Smooth muscle cell (in vitro differentiated cells): ENCODE measurements at regions not wholly inside any gene's neighbourhood (a gene's known extent, or its start where the extent isn't known, plus 50 kb on each side); places are given as distances from the start of the nearest gene placed in this dataset.

Source experiments
- DNase-seq: peaks from one replicate; lab custom pipeline; 2025; ENCODE audit not compliant: unreplicated experiment; lab: John Stamatoyannopoulos, UW
- H2AFZ ChIP-seq: fragments of 200-600 bp; sonication (generic); 2 replicates; pipeline ENCODE4 v1.6.0; 2016; ENCODE audit warnings: antibody characterized with exemption, low read depth, mild to moderate bottlenecking
- H3F3A ChIP-seq: fragments of 200-600 bp; sonication (generic); 2 replicates; pipeline ENCODE4 v1.6.0; 2017; ENCODE audit warnings: antibody characterized with exemption, low read depth
- H3K27ac ChIP-seq: fragments of 200-600 bp; sonication (generic); 2 replicates; pipeline ENCODE4 v1.5.1; 2016; ENCODE audit warnings: low read depth, mild to moderate bottlenecking
- H3K27me3 ChIP-seq: fragments of 200-600 bp; sonication (generic); 2 replicates; pipeline ENCODE4 v1.6.1; 2016; ENCODE audit warnings: low read depth, mild to moderate bottlenecking
- H3K36me3 ChIP-seq: fragments of 200-600 bp; sonication (generic); 2 replicates; pipeline ENCODE4 v1.5.1; 2016; ENCODE audit warnings: low read depth
- H3K4me1 ChIP-seq: fragments of 200-600 bp; sonication (generic); 2 replicates; pipeline ENCODE4 v1.5.1; 2016; ENCODE audit warnings: low read depth
- H3K4me2 ChIP-seq: fragments of 200-600 bp; sonication (generic); 2 replicates; pipeline ENCODE4 v1.6.0; 2016; ENCODE audit warnings: mild to moderate bottlenecking
- H3K4me3 ChIP-seq: fragments of 200-600 bp; sonication (generic); 2 replicates; pipeline ENCODE4 v1.5.1; 2016; ENCODE audit warnings: mild to moderate bottlenecking
- H3K79me2 ChIP-seq: fragments of 200-600 bp; sonication (generic); 2 replicates; pipeline ENCODE4 v1.6.0; 2016; ENCODE audit warnings: low read depth, mild to moderate bottlenecking
- H3K9ac ChIP-seq: fragments of 200-600 bp; sonication (generic); 2 replicates; pipeline ENCODE4 v1.6.0; 2016; ENCODE audit warnings: low read depth
- H3K9me3 ChIP-seq: fragments of 200-600 bp; sonication (generic); replicated peaks from 2 replicates; pipeline ENCODE4 v1.5.1; 2016; ENCODE audit warnings: low read depth
- H4K20me1 ChIP-seq: fragments of 200-600 bp; sonication (generic); 2 replicates; pipeline ENCODE4 v1.6.0; 2016; ENCODE audit warnings: low read depth
- WGBS: methylation state at CpG from one replicate; pipeline ENCODE4 v1.1.7; 2016; ENCODE audit warnings: low lambda C conversion rate; 5-methylcytosine and 5-hydroxymethylcytosine counted together
- TF ChIP-seq, protein P1 (sequence below): fragments of 200-600 bp; sonication (generic); IDR thresholded peaks from 2 replicates; pipeline ENCODE4 v1.5.1; 2017; ENCODE audit warnings: borderline replicate concordance, mild to moderate bottlenecking, antibody characterized with exemption; ENCODE audit not compliant: insufficient read depth, poor library complexity, severe bottlenecking

DNA sequence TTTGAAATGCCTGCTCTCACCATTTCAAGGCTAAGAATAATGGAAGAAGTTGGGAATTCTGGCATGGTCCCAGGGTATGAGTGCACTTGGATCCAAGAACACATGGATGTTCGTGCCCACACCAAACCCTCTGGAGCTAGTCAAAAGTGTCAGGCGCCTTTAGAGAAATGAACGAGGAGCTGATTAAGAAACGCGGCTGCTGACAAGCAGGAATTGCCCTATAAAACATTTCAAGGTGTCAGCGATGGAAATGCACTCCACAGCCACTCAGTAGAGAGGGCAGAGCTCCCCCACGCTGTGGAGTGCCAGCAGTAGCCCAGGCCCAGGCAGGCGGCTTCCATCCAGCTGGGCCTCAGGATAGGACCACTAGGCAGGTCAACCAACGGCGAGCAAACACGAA, 213.7 kb downstream of the TTC32 start:
- H3K4me1 ChIP-seq = no peaks in the 10 kb centered on the region
- TF ChIP-seq, protein P1, sequence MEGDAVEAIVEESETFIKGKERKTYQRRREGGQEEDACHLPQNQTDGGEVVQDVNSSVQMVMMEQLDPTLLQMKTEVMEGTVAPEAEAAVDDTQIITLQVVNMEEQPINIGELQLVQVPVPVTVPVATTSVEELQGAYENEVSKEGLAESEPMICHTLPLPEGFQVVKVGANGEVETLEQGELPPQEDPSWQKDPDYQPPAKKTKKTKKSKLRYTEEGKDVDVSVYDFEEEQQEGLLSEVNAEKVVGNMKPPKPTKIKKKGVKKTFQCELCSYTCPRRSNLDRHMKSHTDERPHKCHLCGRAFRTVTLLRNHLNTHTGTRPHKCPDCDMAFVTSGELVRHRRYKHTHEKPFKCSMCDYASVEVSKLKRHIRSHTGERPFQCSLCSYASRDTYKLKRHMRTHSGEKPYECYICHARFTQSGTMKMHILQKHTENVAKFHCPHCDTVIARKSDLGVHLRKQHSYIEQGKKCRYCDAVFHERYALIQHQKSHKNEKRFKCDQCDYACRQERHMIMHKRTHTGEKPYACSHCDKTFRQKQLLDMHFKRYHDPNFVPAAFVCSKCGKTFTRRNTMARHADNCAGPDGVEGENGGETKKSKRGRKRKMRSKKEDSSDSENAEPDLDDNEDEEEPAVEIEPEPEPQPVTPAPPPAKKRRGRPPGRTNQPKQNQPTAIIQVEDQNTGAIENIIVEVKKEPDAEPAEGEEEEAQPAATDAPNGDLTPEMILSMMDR = no peak
- peaks cover 14% of the 10 kb centered on the region for H3K27me3 ChIP-seq
- no peak for DNase-seq
- no peak overlapping the region for H3K9ac ChIP-seq
- no peak overlapping the region for H2AFZ ChIP-seq
- no peaks in the 10 kb centered on the region for H3K79me2 ChIP-seq
- H3K9me3 ChIP-seq = no peaks in the 10 kb centered on the region
- H4K20me1 ChIP-seq = no peaks in the 10 kb centered on the region
- H3K4me2 ChIP-seq = no peak overlapping the region
- no peaks in the 10 kb centered on the region for H3F3A ChIP-seq
- no peaks in the 10 kb centered on the region for H3K36me3 ChIP-seq
- 90% methylated on average over 11 of the region's 11 CpGs for WGBS
- H3K4me3 ChIP-seq = no peak overlapping the region
- H3K27ac ChIP-seq = no peak overlapping the region

DNA sequence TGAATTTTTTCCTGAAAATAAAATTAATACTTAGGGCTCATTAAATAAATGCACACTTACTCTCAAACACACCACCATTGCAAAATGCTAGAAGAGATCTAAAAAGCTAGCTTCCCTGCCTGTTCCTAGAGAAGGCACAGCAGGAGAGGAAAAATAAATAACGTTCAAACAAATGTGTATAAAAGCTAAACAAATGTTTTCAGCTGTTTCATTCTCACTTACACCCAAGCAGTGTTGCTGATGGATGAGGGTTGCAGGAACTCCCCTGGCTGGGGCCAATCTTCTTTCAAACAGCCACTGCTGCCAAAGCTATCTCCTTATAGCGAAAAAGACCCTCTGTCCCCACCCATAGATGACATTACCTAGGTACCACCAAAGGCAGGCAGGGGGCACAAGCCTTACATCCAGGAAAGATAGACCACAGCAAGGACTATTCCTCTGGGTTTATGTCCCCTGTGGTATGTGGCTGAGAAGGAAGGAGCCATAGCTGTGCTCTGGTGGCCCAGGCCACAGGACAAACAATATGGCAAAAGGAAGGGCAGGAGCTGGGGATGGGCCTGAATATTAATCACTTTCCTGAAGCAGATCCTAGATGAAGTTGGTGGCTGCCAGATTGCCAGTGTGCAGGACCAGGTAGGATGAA, 214.6 kb downstream of the TTC32 start:
- Histone ChIP-seq H3K4me1 (no peaks in the 10 kb centered on the region), H3K27ac (no peak overlapping the region), H3K9me3 (no peaks in the 10 kb centered on the region), H3F3A (no peaks in the 10 kb centered on the region), H4K20me1 (no peaks in the 10 kb centered on the region), H3K4me2 (no peak overlapping the region), H3K4me3 (no peak overlapping the region), H3K79me2 (no peaks in the 10 kb centered on the region), H3K36me3 (no peaks in the 10 kb centered on the region), H3K9ac (no peak overlapping the region), H3K27me3 (peaks cover 14% of the 10 kb centered on the region), H2AFZ (no peak overlapping the region)
- TF ChIP-seq, protein P1 = no peak
- WGBS = 79% methylated on average over 2 of the region's 2 CpGs
- no peak for DNase-seq

DNA sequence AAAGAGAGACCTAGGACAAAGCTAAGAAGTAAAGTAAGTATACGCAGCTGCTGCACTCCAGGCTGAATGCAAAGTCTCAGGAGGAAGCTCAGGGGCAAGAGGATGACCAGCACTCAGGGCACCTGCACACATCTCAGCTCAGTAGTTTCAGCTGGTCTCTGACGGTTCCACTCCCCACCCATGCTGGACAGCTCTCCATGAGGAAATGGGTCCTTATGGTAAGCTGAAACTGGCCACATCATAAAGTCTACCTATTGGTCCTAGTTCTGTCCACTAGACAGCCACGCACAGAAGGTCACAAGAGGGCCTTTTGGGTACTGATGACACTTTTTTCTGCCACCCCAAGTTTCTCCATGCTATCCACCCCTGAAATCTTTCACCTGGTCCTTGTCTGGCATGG, 215.3 kb downstream of the TTC32 start:
- no peak overlapping the region for H3K4me3 ChIP-seq
- no peaks in the 10 kb centered on the region for H3K79me2 ChIP-seq
- WGBS = 61% methylated on average over 3 of the region's 3 CpGs
- H3K4me1 ChIP-seq = no peaks in the 10 kb centered on the region
- no peak overlapping the region for H3K4me2 ChIP-seq
- H3K9me3 ChIP-seq = no peaks in the 10 kb centered on the region
- H3F3A ChIP-seq = no peaks in the 10 kb centered on the region
- H3K9ac ChIP-seq = no peak overlapping the region
- H4K20me1 ChIP-seq = no peaks in the 10 kb centered on the region
- DNase-seq = no peak
- H3K27ac ChIP-seq = no peak overlapping the region
- no peaks in the 10 kb centered on the region for H3K36me3 ChIP-seq
- H2AFZ ChIP-seq = no peak overlapping the region
- TF ChIP-seq, protein P1 = no peak
- peaks cover 14% of the 10 kb centered on the region for H3K27me3 ChIP-seq

DNA sequence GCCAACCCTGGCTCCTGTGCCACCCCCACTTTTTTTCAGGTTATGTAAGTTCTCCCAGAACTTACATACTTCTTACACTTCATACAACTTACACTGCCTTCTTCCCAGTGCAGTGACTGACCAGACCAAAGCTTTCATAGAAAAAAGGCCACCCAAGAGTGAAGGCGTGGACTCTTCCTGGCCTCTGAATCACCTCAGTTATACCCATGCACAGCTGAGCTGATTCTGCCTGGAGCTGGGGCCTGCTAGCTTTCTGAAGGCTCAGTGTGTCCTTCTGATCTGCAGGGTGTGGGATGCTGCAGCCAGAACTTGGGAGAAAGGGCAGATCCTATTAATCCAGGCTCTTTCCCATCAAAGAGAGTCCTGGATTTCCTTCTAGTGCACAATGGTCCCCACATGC, 216.1 kb downstream of the TTC32 start:
- Histone ChIP-seq H3K4me2 (no peak overlapping the region), H3K79me2 (no peaks in the 10 kb centered on the region), H3K4me3 (no peak overlapping the region), H3K9ac (no peak overlapping the region), H3K27me3 (peaks cover 16% of the 10 kb centered on the region), H2AFZ (no peak overlapping the region), H3K9me3 (no peaks in the 10 kb centered on the region), H4K20me1 (no peaks in the 10 kb centered on the region), H3F3A (no peaks in the 10 kb centered on the region), H3K36me3 (no peaks in the 10 kb centered on the region), H3K4me1 (no peaks in the 10 kb centered on the region), H3K27ac (no peak overlapping the region)
- TF ChIP-seq, protein P1 = no peak
- 76% methylated on average over 1 of the region's 1 CpG for WGBS
- no peak for DNase-seq
